Kidney epithelial cell (primary cell): ENCODE measurements at regions not wholly inside any gene's neighbourhood (a gene's known extent, or its start where the extent isn't known, plus 50 kb on each side); places are given as distances from the start of the nearest gene placed in this dataset.

Experiments used
- DNase-seq: peaks from one replicate; pipeline ENCODE4 v3.0.0-alpha.2; 2010; ENCODE audit warnings: low read depth
- H3K27me3 ChIP-seq: 2 replicates; pipeline ENCODE4 v1.6.0; 2011; ENCODE audit warnings: low read length; ENCODE audit not compliant: control insufficient read depth, insufficient read depth
- H3K36me3 ChIP-seq: 2 replicates; pipeline ENCODE4 v1.5.1; 2011; ENCODE audit warnings: low read length; ENCODE audit not compliant: control insufficient read depth, insufficient read depth
- H3K4me3 ChIP-seq: 2 replicates; pipeline ENCODE4 v1.5.1; 2011; ENCODE audit warnings: low read depth, mild to moderate bottlenecking, control low read depth, low read length
- CTCF ChIP-seq: IDR thresholded peaks from 2 replicates; pipeline ENCODE4 v1.5.1; 2011; ENCODE audit warnings: mild to moderate bottlenecking, moderate library complexity, low read length, control low read depth, inconsistent platforms; ENCODE audit not compliant: insufficient read depth, poor library complexity, severe bottlenecking

- no peak overlapping the region for H3K4me3 ChIP-seq
- no peaks in the 10 kb centered on the region for H3K27me3 ChIP-seq
- no peak for TF ChIP-seq CTCF
- no peak for DNase-seq
- no peaks in the 10 kb centered on the region for H3K36me3 ChIP-seq
These were observed 563.1 kb upstream of the INTU start for GRCh38 chr4:127069675-127070074.

DNA sequence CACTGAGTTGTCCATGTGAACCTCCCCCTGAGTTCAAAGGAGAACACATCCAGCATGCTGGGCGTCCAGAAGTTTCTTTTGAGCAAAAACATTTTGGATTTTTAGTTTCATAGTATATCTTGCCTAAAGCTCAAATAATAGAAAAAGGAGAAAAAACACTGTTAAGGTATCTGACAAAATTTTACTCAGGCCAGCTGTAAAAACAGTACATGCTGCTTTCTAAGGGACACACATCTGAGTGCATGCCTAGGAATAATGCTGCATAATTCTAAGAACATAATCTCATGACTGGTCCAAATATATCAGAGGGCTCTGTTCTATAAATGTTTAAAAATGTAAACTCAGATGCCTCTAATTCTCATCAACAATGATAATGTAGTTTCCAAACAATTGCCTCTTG is 561.3 kb upstream of the INTU start:
- no peaks in the 10 kb centered on the region for H3K36me3 ChIP-seq
- no peak for DNase-seq
- H3K4me3 ChIP-seq, result no peak overlapping the region
- no peak for TF ChIP-seq CTCF
- H3K27me3 ChIP-seq, result no peaks in the 10 kb centered on the region

DNA sequence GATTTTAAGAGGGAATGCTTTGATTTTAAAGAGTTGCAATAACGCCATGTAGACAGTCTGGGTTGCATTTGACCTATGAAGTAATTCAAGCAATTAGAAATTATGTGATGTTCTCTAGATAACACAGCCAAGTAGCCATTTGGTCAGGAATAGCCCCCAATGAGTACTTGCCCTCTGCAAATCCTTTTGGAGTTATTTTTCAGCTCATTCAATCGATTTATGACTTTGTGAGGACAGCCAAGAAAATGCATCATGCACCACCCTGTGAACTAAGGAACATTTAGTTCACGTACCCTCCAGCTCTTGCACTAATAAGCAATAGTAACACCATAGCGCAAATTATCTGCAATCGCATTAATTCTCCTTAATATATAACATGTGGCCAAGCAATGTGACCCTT is 552.6 kb upstream of the INTU start:
- no peak for TF ChIP-seq CTCF
- no peak for DNase-seq
- Histone ChIP-seq H3K4me3 (no peak overlapping the region), H3K27me3 (no peaks in the 10 kb centered on the region), H3K36me3 (no peaks in the 10 kb centered on the region)

GRCh38 chr4:127081041-127081440 is 551.7 kb upstream of the INTU start:
- Histone ChIP-seq H3K27me3 (no peaks in the 10 kb centered on the region), H3K4me3 (no peak overlapping the region), H3K36me3 (no peaks in the 10 kb centered on the region)
- no peak for DNase-seq
- no peak for TF ChIP-seq CTCF

- no peaks in the 10 kb centered on the region for H3K27me3 ChIP-seq
- no peak for DNase-seq
- no peak overlapping the region for H3K4me3 ChIP-seq
- no peaks in the 10 kb centered on the region for H3K36me3 ChIP-seq
- TF ChIP-seq CTCF, result no peak
These were observed 549.8 kb upstream of the INTU start for GRCh38 chr4:127082986-127083385.

DNA sequence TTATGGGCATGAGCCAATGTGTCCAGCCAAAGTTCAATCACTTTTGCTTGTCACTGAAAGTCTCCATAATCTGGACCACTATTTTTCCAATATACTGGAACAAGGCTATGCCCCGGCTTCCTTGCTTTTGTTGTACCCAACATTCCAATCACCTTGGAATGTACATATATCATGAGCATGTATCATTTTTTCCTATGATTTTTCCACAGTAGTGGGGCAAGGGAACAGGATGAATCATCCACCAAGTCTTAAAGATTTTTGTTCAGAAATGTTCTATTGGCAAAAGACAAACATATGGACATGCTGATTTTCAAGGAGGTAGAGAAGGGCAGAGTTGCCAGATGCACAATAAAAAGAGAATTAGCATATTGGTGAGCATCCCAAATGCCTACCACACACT is 548.1 kb upstream of the INTU start:
- H3K4me3 ChIP-seq, result no peak overlapping the region
- no peaks in the 10 kb centered on the region for H3K36me3 ChIP-seq
- DNase-seq, result no peak
- no peaks in the 10 kb centered on the region for H3K27me3 ChIP-seq
- no peak for TF ChIP-seq CTCF
